HepG2 (cell line): ENCODE measurements at regions not wholly inside any gene's neighbourhood (a gene's known extent, or its start where the extent isn't known, plus 50 kb on each side); places are given as distances from the start of the nearest gene placed in this dataset.

ENCODE experiments used
- ATAC-seq: fragments of 200-7000 bp; cut with Tn5 transposase; 3 replicates; pipeline ENCODE4 v1.9.1; 2020; ENCODE audit warnings: mild to moderate bottlenecking, moderate library complexity
- BruUV-seq: library from RNA; stranded (reverse); fragments of 400-500 nt; replicated peaks from 2 replicates; lab custom pipeline; 2021; lab: Mats Ljungman, UMichigan
- CTCF ChIA-PET: fragments of 300-600 bp; formaldehyde crosslinking; extraction: SDS; loops from one replicate; lab custom pipeline; 2021; ENCODE audit warnings: low total read pairs, inconsistent platforms, low intra/inter-chr PET ratio; lab: Yijun Ruan, JAX
- POLR2A ChIA-PET: fragments of 350-600 bp; sonication (Branson Sonifier 250); formaldehyde crosslinking; loops from one replicate; lab custom pipeline; 2020; ENCODE audit warnings: antibody characterized with exemption, inconsistent platforms; lab: Yijun Ruan, JAX
- DNase-seq: peaks from one replicate; pipeline ENCODE4 v3.0.0-alpha.2; 2015; ENCODE audit warnings: low spot score
- FAIRE-seq: peaks from 3 replicates; lab custom pipeline; 2011; peaks lifted over from hg19 to GRCh38; lab: Jason Lieb, UNC
- H2AFZ ChIP-seq: one replicate; pipeline ENCODE4 v1.6.1; 2011; ENCODE audit warnings: low read length, inconsistent platforms
- H3K27ac ChIP-seq: fragments of 300-600 bp; 3 replicates; pipeline ENCODE4 v1.8.0; 2011; ENCODE audit warnings: mixed run types, mild to moderate bottlenecking, mixed read lengths, low read length, inconsistent platforms; ENCODE audit not compliant: insufficient read depth; ENCODE audit errors: extremely low read length
- H3K27me3 ChIP-seq, 2 experiments: fragments of 200-600 bp in 1 of 2; 2 replicates in 1 of 2; 3 replicates in 1 of 2; pipeline versions ENCODE4 v1.6.0 to v1.8.0; 2011; ENCODE audit warnings: low read length in 2 of 2, mild to moderate bottlenecking in 2 of 2, moderate library complexity in 2 of 2, inconsistent platforms in 1 of 2; ENCODE audit not compliant: insufficient read depth in 2 of 2, control insufficient read depth in 1 of 2
- H3K36me3 ChIP-seq, 2 experiments: fragments of 200-600 bp in 1 of 2; replicated peaks in 1 of 2; 2 replicates in 1 of 2; 3 replicates in 1 of 2; pipeline versions ENCODE4 v1.5.1 to v1.8.0; 2011; ENCODE audit warnings: low read length in 2 of 2, inconsistent platforms in 1 of 2; ENCODE audit not compliant: insufficient read depth in 2 of 2, control insufficient read depth in 1 of 2
- H3K4me1 ChIP-seq: 2 replicates; pipeline ENCODE4 v1.5.1; 2012; ENCODE audit warnings: low read length, inconsistent platforms; ENCODE audit not compliant: insufficient read depth
- H3K4me2 ChIP-seq: 2 replicates; pipeline ENCODE4 v1.6.0; 2011; ENCODE audit warnings: low read depth, low read length, inconsistent platforms
- H3K4me3 ChIP-seq, 3 experiments: fragments of 200-600 bp in 1 of 3; sonication (generic), shearing (Covaris generic) in 1 of 3; replicated peaks in 1 of 3; 2 replicates each; pipeline ENCODE4 v1.5.1; 2011 to 2016; ENCODE audit warnings: low read length in 3 of 3, inconsistent platforms in 2 of 3, low read depth in 2 of 3, mild to moderate bottlenecking in 2 of 3, control low read depth in 1 of 3, mixed read lengths in 1 of 3; ENCODE audit not compliant: insufficient read depth in 1 of 3
- H3K79me2 ChIP-seq: one replicate; pipeline ENCODE4 v1.6.1; 2011; ENCODE audit warnings: low read length, inconsistent platforms; ENCODE audit not compliant: insufficient read depth
- H3K9ac ChIP-seq: 2 replicates; pipeline ENCODE4 v1.6.0; 2011; ENCODE audit warnings: mild to moderate bottlenecking, low read depth, low read length, inconsistent platforms; ENCODE audit not compliant: insufficient read depth
- H3K9me3 ChIP-seq: 2 replicates; pipeline ENCODE4 v1.5.1; 2012; ENCODE audit warnings: mild to moderate bottlenecking, low read length
- H4K20me1 ChIP-seq: 2 replicates; pipeline ENCODE4 v1.6.0; 2011; ENCODE audit warnings: inconsistent platforms, mild to moderate bottlenecking, low read length, moderate library complexity; ENCODE audit not compliant: insufficient read depth
- FOXJ3 ChIP-seq: sonication (generic); formaldehyde crosslinking; IDR thresholded peaks from 2 replicates; pipeline ENCODE4 v1.4.0; 2020; ENCODE audit warnings: missing genetic modification reagents, mild to moderate bottlenecking, borderline replicate concordance
- GZF1 ChIP-seq: sonication (generic); formaldehyde crosslinking; IDR thresholded peaks from 2 replicates; pipeline ENCODE4 v1.5.1; 2020; ENCODE audit warnings: mild to moderate bottlenecking, missing genetic modification reagents
- HHEX ChIP-seq: IDR thresholded peaks from 2 replicates; pipeline ENCODE4 v1.6.1; 2016; ENCODE audit warnings: control low read depth
- JUN ChIP-seq: sonication (generic); formaldehyde crosslinking; IDR thresholded peaks from 2 replicates; pipeline ENCODE4 v1.4.0; 2020; ENCODE audit warnings: mild to moderate bottlenecking, missing genetic modification reagents
- KLF16 ChIP-seq, 2 experiments: sonication (generic) in 1 of 2; formaldehyde crosslinking in 1 of 2; IDR thresholded peaks; 2 replicates each; pipeline versions ENCODE4 v1.6.1 to v1.8.0; 2016 to 2023; ENCODE audit warnings: missing genetic modification reagents in 2 of 2, missing compliant biosample characterization in 1 of 2
- KLF9 ChIP-seq: IDR thresholded peaks from 2 replicates; pipeline ENCODE4 v1.6.1; 2016; ENCODE audit warnings: low read depth
- MAFK ChIP-seq, 2 experiments: IDR thresholded peaks in 1 of 2; conservative IDR thresholded peaks in 1 of 2; 2 replicates each; pipeline ENCODE4 v1.6.1; 2011; ENCODE audit warnings: improper control_type of control experiment in 2 of 2, low read length in 2 of 2
- NPAS2 ChIP-seq: sonication (generic); formaldehyde crosslinking; IDR thresholded peaks from 2 replicates; pipeline ENCODE4 v1.8.0; 2022; ENCODE audit warnings: mild to moderate bottlenecking, missing genetic modification reagents, borderline replicate concordance
- SMC3 ChIP-seq: IDR thresholded peaks from 2 replicates; pipeline ENCODE4 v1.6.1; 2011; ENCODE audit warnings: low read length, improper control_type of control experiment
- ZNF101 ChIP-seq: sonication (generic); formaldehyde crosslinking; IDR thresholded peaks from 2 replicates; pipeline ENCODE4 v1.4.0; 2020; ENCODE audit warnings: mild to moderate bottlenecking, low read depth, missing genetic modification reagents, borderline replicate concordance
- ZNF260 ChIP-seq: sonication (generic); formaldehyde crosslinking; IDR thresholded peaks from 2 replicates; pipeline ENCODE4 v1.4.0; 2020; ENCODE audit warnings: missing genetic modification reagents, low read depth, mild to moderate bottlenecking, borderline replicate concordance
- ZNF703 ChIP-seq: sonication (generic); formaldehyde crosslinking; IDR thresholded peaks from 2 replicates; pipeline ENCODE4 v1.5.1; 2020; ENCODE audit warnings: missing genetic modification reagents, mild to moderate bottlenecking, moderate library complexity, borderline replicate concordance
- WGBS: methylation state at CpG from one replicate; pipeline ENCODE4 v1.1.6; 2017; ENCODE audit warnings: low lambda C conversion rate; 5-methylcytosine and 5-hydroxymethylcytosine counted together
- in situ Hi-C: cut with HindIII; loops from 2 replicates; pipeline ENCODE4 v1.10.0; 2017; ENCODE audit warnings: low pct_unique_long_range_greater_than_20kb; ENCODE audit not compliant: extremely low pct_ligation_motif_present
- intact Hi-C: fragments of 100-400 bp; cut with micrococcal nuclease; formaldehyde crosslinking; loops from one replicate; pipeline ENCODE4 v1.10.0; 2022; ENCODE audit not compliant: unreplicated experiment
- TF ChIP-seq, protein P1 (sequence below): IDR thresholded peaks from 2 replicates; pipeline ENCODE4 v1.6.1; 2016; ENCODE audit warnings: mild to moderate bottlenecking, missing biosample characterization, missing genetic modification reagents
- TF ChIP-seq, protein P2 (sequence below), 2 experiments: sonication (generic) in 1 of 2; formaldehyde crosslinking in 1 of 2; IDR thresholded peaks; 2 replicates each; pipeline versions ENCODE4 v1.4.0 to v1.6.1; 2016 to 2020; ENCODE audit warnings: borderline replicate concordance in 1 of 2, low read depth in 1 of 2, mild to moderate bottlenecking in 1 of 2, missing genetic modification reagents in 1 of 2
- TF ChIP-seq, protein P3 (sequence below): sonication (generic); formaldehyde crosslinking; IDR thresholded peaks from 2 replicates; pipeline ENCODE4 v1.9.0; 2022; ENCODE audit warnings: low read depth, missing genetic modification reagents
- TF ChIP-seq, protein P4 (sequence below): IDR thresholded peaks from 2 replicates; pipeline ENCODE4 v1.6.1; 2012; ENCODE audit warnings: inconsistent platforms
- TF ChIP-seq, protein P5 (sequence below): sonication (generic); formaldehyde crosslinking; IDR thresholded peaks from 2 replicates; pipeline ENCODE4 v1.5.0; 2020; ENCODE audit warnings: missing genetic modification reagents

DNA sequence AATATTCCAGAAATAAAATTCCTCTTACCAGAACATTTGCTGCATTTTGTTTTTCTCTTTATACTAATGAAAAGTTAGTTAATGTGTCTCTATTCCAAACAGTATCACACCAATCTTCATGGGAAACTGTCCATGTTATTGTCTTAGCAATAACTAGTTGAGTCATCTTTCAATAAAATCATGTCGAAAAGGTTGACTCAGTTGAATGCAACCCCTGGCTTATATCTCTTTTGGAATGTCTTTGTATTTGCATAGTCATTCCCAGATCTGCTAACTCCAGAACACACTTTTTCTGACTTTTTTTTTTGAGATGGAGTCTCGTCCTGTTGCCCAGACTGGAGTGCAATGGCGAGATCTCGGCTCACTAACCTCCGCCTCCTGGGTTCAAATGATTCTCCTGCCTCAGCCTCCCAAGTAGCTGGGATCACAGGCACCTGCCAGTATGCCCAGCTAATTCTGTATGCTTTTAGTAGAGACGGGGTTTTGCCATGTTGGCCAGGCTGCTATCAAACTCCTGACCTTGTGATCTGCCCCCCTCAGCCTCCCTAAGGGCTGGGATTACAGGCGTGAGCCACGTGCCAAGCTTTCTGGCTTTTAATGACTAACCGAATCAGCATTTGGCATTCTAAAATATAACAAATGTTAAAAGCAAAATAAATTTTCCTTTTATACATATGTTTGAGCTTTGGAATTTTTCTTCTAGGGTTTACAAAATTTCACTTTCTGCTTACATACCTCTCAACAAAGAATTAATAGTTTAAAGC, 133.2 kb upstream of the GULP1 start:
- Histone ChIP-seq H3K9ac (no peak overlapping the region), H2AFZ (no peak overlapping the region), H3K9me3 (no peaks in the 10 kb centered on the region), H4K20me1 (no peaks in the 10 kb centered on the region), H3K4me3 (no peak overlapping the region), H3K4me1 (no peaks in the 10 kb centered on the region), H3K4me2 (no peak overlapping the region), H3K27me3 (no peaks in the 10 kb centered on the region), H3K27ac (no peak overlapping the region), H3K79me2 (no peaks in the 10 kb centered on the region), H3K36me3 (no peaks in the 10 kb centered on the region)
- in situ Hi-C loops: no loop called here
- ChIA-PET CTCF (no interaction called here), POLR2A (no interaction called here)
- FAIRE-seq (no peak), ATAC-seq (no peak), DNase-seq (no peak)
- no TSS peak for BruUV-seq
- intact Hi-C loops: no loop called here
- WGBS: 28% methylated on average over 9 of the region's 9 CpGs
- TF ChIP-seq, protein P1, sequence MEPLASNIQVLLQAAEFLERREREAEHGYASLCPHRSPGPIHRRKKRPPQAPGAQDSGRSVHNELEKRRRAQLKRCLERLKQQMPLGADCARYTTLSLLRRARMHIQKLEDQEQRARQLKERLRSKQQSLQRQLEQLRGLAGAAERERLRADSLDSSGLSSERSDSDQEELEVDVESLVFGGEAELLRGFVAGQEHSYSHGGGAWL: no peak
- TF ChIP-seq SMC3: no peak
- no peak for TF ChIP-seq KLF9
- TF ChIP-seq, protein P2, sequence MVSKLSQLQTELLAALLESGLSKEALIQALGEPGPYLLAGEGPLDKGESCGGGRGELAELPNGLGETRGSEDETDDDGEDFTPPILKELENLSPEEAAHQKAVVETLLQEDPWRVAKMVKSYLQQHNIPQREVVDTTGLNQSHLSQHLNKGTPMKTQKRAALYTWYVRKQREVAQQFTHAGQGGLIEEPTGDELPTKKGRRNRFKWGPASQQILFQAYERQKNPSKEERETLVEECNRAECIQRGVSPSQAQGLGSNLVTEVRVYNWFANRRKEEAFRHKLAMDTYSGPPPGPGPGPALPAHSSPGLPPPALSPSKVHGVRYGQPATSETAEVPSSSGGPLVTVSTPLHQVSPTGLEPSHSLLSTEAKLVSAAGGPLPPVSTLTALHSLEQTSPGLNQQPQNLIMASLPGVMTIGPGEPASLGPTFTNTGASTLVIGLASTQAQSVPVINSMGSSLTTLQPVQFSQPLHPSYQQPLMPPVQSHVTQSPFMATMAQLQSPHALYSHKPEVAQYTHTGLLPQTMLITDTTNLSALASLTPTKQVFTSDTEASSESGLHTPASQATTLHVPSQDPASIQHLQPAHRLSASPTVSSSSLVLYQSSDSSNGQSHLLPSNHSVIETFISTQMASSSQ (IDR thresholded peaks at IDR 0.05; ENCODE audit: low read depth): no peak
- TF ChIP-seq, protein P2 (CRISPR knock-in tag; IDR thresholded peaks at IDR 0.05; ENCODE audit: borderline replicate concordance): no peak
- TF ChIP-seq MAFK (conservative IDR thresholded peaks at IDR 0.05 in 1 of 2, IDR thresholded peaks at IDR 0.05 in 1 of 2; ENCODE audit: low read length in 2 of 2): no peak
- no peak for TF ChIP-seq ZNF260 (CRISPR knock-in tag)
- TF ChIP-seq ZNF703 (CRISPR knock-in tag): no peak
- TF ChIP-seq HHEX (CRISPR knock-in tag): no peak
- TF ChIP-seq GZF1 (CRISPR knock-in tag): no peak
- TF ChIP-seq, protein P3, sequence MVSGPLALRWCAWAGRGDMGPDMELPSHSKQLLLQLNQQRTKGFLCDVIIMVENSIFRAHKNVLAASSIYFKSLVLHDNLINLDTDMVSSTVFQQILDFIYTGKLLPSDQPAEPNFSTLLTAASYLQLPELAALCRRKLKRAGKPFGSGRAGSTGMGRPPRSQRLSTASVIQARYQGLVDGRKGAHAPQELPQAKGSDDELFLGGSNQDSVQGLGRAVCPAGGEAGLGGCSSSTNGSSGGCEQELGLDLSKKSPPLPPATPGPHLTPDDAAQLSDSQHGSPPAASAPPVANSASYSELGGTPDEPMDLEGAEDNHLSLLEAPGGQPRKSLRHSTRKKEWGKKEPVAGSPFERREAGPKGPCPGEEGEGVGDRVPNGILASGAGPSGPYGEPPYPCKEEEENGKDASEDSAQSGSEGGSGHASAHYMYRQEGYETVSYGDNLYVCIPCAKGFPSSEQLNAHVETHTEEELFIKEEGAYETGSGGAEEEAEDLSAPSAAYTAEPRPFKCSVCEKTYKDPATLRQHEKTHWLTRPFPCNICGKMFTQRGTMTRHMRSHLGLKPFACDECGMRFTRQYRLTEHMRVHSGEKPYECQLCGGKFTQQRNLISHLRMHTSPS: no peak
- TF ChIP-seq ZNF101: no peak
- no peak for TF ChIP-seq FOXJ3
- TF ChIP-seq, protein P4, sequence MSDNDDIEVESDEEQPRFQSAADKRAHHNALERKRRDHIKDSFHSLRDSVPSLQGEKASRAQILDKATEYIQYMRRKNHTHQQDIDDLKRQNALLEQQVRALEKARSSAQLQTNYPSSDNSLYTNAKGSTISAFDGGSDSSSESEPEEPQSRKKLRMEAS: no peak
- TF ChIP-seq NPAS2: no peak
- TF ChIP-seq, protein P5, sequence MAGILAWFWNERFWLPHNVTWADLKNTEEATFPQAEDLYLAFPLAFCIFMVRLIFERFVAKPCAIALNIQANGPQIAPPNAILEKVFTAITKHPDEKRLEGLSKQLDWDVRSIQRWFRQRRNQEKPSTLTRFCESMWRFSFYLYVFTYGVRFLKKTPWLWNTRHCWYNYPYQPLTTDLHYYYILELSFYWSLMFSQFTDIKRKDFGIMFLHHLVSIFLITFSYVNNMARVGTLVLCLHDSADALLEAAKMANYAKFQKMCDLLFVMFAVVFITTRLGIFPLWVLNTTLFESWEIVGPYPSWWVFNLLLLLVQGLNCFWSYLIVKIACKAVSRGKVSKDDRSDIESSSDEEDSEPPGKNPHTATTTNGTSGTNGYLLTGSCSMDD (CRISPR knock-in tag): no peak
- TF ChIP-seq KLF16 (CRISPR knock-in tag; IDR thresholded peaks at IDR 0.05): no peak
- no peak for TF ChIP-seq JUN (CRISPR knock-in tag)
